HepG2 (cell line): ENCODE measurements at regions not wholly inside any gene's neighbourhood (a gene's known extent, or its start where the extent isn't known, plus 50 kb on each side); places are given as distances from the start of the nearest gene placed in this dataset.

ENCODE experiments used
- ATAC-seq: fragments of 200-7000 bp; cut with Tn5 transposase; 3 replicates; pipeline ENCODE4 v1.9.1; 2020; ENCODE audit warnings: mild to moderate bottlenecking, moderate library complexity
- BruUV-seq: library from RNA; stranded (reverse); fragments of 400-500 nt; replicated peaks from 2 replicates; lab custom pipeline; 2021; lab: Mats Ljungman, UMichigan
- CTCF ChIA-PET: fragments of 300-600 bp; formaldehyde crosslinking; extraction: SDS; loops from one replicate; lab custom pipeline; 2021; ENCODE audit warnings: low total read pairs, inconsistent platforms, low intra/inter-chr PET ratio; lab: Yijun Ruan, JAX
- POLR2A ChIA-PET: fragments of 350-600 bp; sonication (Branson Sonifier 250); formaldehyde crosslinking; loops from one replicate; lab custom pipeline; 2020; ENCODE audit warnings: antibody characterized with exemption, inconsistent platforms; lab: Yijun Ruan, JAX
- DNase-seq: peaks from one replicate; pipeline ENCODE4 v3.0.0-alpha.2; 2015; ENCODE audit warnings: low spot score
- FAIRE-seq: peaks from 3 replicates; lab custom pipeline; 2011; peaks lifted over from hg19 to GRCh38; lab: Jason Lieb, UNC
- H2AFZ ChIP-seq: one replicate; pipeline ENCODE4 v1.6.1; 2011; ENCODE audit warnings: low read length, inconsistent platforms
- H3K27ac ChIP-seq: fragments of 300-600 bp; 3 replicates; pipeline ENCODE4 v1.8.0; 2011; ENCODE audit warnings: mixed run types, mild to moderate bottlenecking, mixed read lengths, low read length, inconsistent platforms; ENCODE audit not compliant: insufficient read depth; ENCODE audit errors: extremely low read length
- H3K27me3 ChIP-seq, 2 experiments: fragments of 200-600 bp in 1 of 2; 2 replicates in 1 of 2; 3 replicates in 1 of 2; pipeline versions ENCODE4 v1.6.0 to v1.8.0; 2011; ENCODE audit warnings: low read length in 2 of 2, mild to moderate bottlenecking in 2 of 2, moderate library complexity in 2 of 2, inconsistent platforms in 1 of 2; ENCODE audit not compliant: insufficient read depth in 2 of 2, control insufficient read depth in 1 of 2
- H3K36me3 ChIP-seq, 2 experiments: fragments of 200-600 bp in 1 of 2; replicated peaks in 1 of 2; 2 replicates in 1 of 2; 3 replicates in 1 of 2; pipeline versions ENCODE4 v1.5.1 to v1.8.0; 2011; ENCODE audit warnings: low read length in 2 of 2, inconsistent platforms in 1 of 2; ENCODE audit not compliant: insufficient read depth in 2 of 2, control insufficient read depth in 1 of 2
- H3K4me1 ChIP-seq: 2 replicates; pipeline ENCODE4 v1.5.1; 2012; ENCODE audit warnings: low read length, inconsistent platforms; ENCODE audit not compliant: insufficient read depth
- H3K4me2 ChIP-seq: 2 replicates; pipeline ENCODE4 v1.6.0; 2011; ENCODE audit warnings: low read depth, low read length, inconsistent platforms
- H3K4me3 ChIP-seq, 3 experiments: fragments of 200-600 bp in 1 of 3; sonication (generic), shearing (Covaris generic) in 1 of 3; replicated peaks in 1 of 3; 2 replicates each; pipeline ENCODE4 v1.5.1; 2011 to 2016; ENCODE audit warnings: low read length in 3 of 3, inconsistent platforms in 2 of 3, low read depth in 2 of 3, mild to moderate bottlenecking in 2 of 3, control low read depth in 1 of 3, mixed read lengths in 1 of 3; ENCODE audit not compliant: insufficient read depth in 1 of 3
- H3K79me2 ChIP-seq: one replicate; pipeline ENCODE4 v1.6.1; 2011; ENCODE audit warnings: low read length, inconsistent platforms; ENCODE audit not compliant: insufficient read depth
- H3K9ac ChIP-seq: 2 replicates; pipeline ENCODE4 v1.6.0; 2011; ENCODE audit warnings: mild to moderate bottlenecking, low read depth, low read length, inconsistent platforms; ENCODE audit not compliant: insufficient read depth
- H3K9me3 ChIP-seq: 2 replicates; pipeline ENCODE4 v1.5.1; 2012; ENCODE audit warnings: mild to moderate bottlenecking, low read length
- H4K20me1 ChIP-seq: 2 replicates; pipeline ENCODE4 v1.6.0; 2011; ENCODE audit warnings: inconsistent platforms, mild to moderate bottlenecking, low read length, moderate library complexity; ENCODE audit not compliant: insufficient read depth
- ARHGAP35 ChIP-seq: sonication (generic); formaldehyde crosslinking; IDR thresholded peaks from 2 replicates; pipeline ENCODE4 v1.9.0; 2022; ENCODE audit warnings: mild to moderate bottlenecking, inconsistent platforms, moderate library complexity, missing genetic modification reagents, borderline replicate concordance
- ATF5 ChIP-seq: sonication (generic); formaldehyde crosslinking; IDR thresholded peaks from 2 replicates; pipeline ENCODE4 v1.4.0; 2020; ENCODE audit warnings: mild to moderate bottlenecking, low read depth, missing genetic modification reagents
- CEBPB ChIP-seq: IDR thresholded peaks from 2 replicates; pipeline ENCODE4 v1.6.1; 2011; ENCODE audit warnings: low read depth, low read length, improper control_type of control experiment, borderline replicate concordance
- CREM ChIP-seq, 2 experiments: sonication (generic) in 1 of 2; formaldehyde crosslinking in 1 of 2; IDR thresholded peaks; 2 replicates each; pipeline versions ENCODE4 v1.4.0 to v1.6.1; 2016 to 2020; ENCODE audit warnings: antibody characterized with exemption in 1 of 2, mild to moderate bottlenecking in 1 of 2, missing genetic modification reagents in 1 of 2
- DR1 ChIP-seq: sonication (generic); formaldehyde crosslinking; IDR thresholded peaks from 2 replicates; pipeline ENCODE4 v1.8.0; 2021; ENCODE audit warnings: mild to moderate bottlenecking, missing genetic modification reagents, inconsistent platforms
- ELK4 ChIP-seq: sonication (generic); formaldehyde crosslinking; IDR thresholded peaks from 2 replicates; pipeline ENCODE4 v1.9.0; 2021; ENCODE audit warnings: missing genetic modification reagents, borderline replicate concordance
- GLI4 ChIP-seq: sonication (generic); formaldehyde crosslinking; IDR thresholded peaks from 2 replicates; pipeline ENCODE4 v1.5.1; 2020; ENCODE audit warnings: missing genetic modification reagents, mild to moderate bottlenecking, moderate library complexity, borderline replicate concordance
- KDM2A ChIP-seq: sonication (generic); formaldehyde crosslinking; IDR thresholded peaks from 2 replicates; pipeline ENCODE4 v1.4.0; 2020; ENCODE audit warnings: low read depth, missing genetic modification reagents, borderline replicate concordance
- MIXL1 ChIP-seq: IDR thresholded peaks from 2 replicates; pipeline ENCODE4 v1.6.1; 2016
- NRL ChIP-seq: sonication (generic); formaldehyde crosslinking; IDR thresholded peaks from 2 replicates; pipeline ENCODE4 v1.5.0; 2020; ENCODE audit warnings: missing genetic modification reagents, mild to moderate bottlenecking, moderate library complexity, borderline replicate concordance
- SMARCE1 ChIP-seq: fragments of 450-650 bp; IDR thresholded peaks from 2 replicates; pipeline ENCODE4 v1.6.1; 2017; ENCODE audit warnings: borderline replicate concordance
- ZBTB37 ChIP-seq: sonication (generic); formaldehyde crosslinking; IDR thresholded peaks from 2 replicates; pipeline ENCODE4 v1.4.0; 2020; ENCODE audit warnings: mild to moderate bottlenecking, missing genetic modification reagents
- ZFP36 ChIP-seq: fragments of 150-350 bp; IDR thresholded peaks from 2 replicates; pipeline ENCODE4 v1.6.1; 2018; ENCODE audit warnings: borderline replicate concordance, low read length, low read depth; ENCODE audit not compliant: partially characterized antibody
- ZNF777 ChIP-seq: sonication (generic); formaldehyde crosslinking; IDR thresholded peaks from 2 replicates; pipeline ENCODE4 v1.4.0; 2020; ENCODE audit warnings: missing genetic modification reagents
- WGBS: methylation state at CpG from one replicate; pipeline ENCODE4 v1.1.6; 2017; ENCODE audit warnings: low lambda C conversion rate; 5-methylcytosine and 5-hydroxymethylcytosine counted together
- in situ Hi-C: cut with HindIII; loops from 2 replicates; pipeline ENCODE4 v1.10.0; 2017; ENCODE audit warnings: low pct_unique_long_range_greater_than_20kb; ENCODE audit not compliant: extremely low pct_ligation_motif_present
- intact Hi-C: fragments of 100-400 bp; cut with micrococcal nuclease; formaldehyde crosslinking; loops from one replicate; pipeline ENCODE4 v1.10.0; 2022; ENCODE audit not compliant: unreplicated experiment

- Histone ChIP-seq H3K4me2 (no peak overlapping the region), H3K79me2 (no peaks in the 10 kb centered on the region), H3K9me3 (no peaks in the 10 kb centered on the region)
- 29% methylated on average over 1 of the region's 1 CpG for WGBS
- TF ChIP-seq ARHGAP35 (CRISPR knock-in tag), result no peak
- no peak for TF ChIP-seq DR1
- no peak for TF ChIP-seq CREM (IDR thresholded peaks at IDR 0.05)
- no peak for TF ChIP-seq CREM (CRISPR knock-in tag; IDR thresholded peaks at IDR 0.05)
- TF ChIP-seq SMARCE1, result no peak
- TF ChIP-seq ZNF777 (CRISPR knock-in tag), result no peak
- TF ChIP-seq ZFP36, result no peak
- no peak for TF ChIP-seq ELK4 (CRISPR knock-in tag)
- no peak for TF ChIP-seq ZBTB37 (CRISPR knock-in tag)
- TF ChIP-seq GLI4 (CRISPR knock-in tag), result no peak
- no peak for TF ChIP-seq MIXL1
- no peak for TF ChIP-seq NRL (CRISPR knock-in tag)
- TF ChIP-seq CEBPB, result no peak
- TF ChIP-seq KDM2A (CRISPR knock-in tag), result no peak
- TF ChIP-seq ATF5 (CRISPR knock-in tag), result no peak
- TF ChIP-seq, all 625 proteins: peak for 0
- ATAC-seq (no peak), FAIRE-seq (no peak), DNase-seq (no peak)
- no peak overlapping the region for H3K27ac ChIP-seq
- H3K4me3 ChIP-seq, result no peak overlapping the region
- ChIA-PET CTCF (no interaction called here), POLR2A (no interaction called here)
- H3K4me1 ChIP-seq, result no peaks in the 10 kb centered on the region
- no peaks in the 10 kb centered on the region for H3K36me3 ChIP-seq
- H3K9ac ChIP-seq, result no peak overlapping the region
- H4K20me1 ChIP-seq, result no peaks in the 10 kb centered on the region
- in situ Hi-C loops (no loop called here), intact Hi-C loops (no loop called here)
- no TSS peak for BruUV-seq
- no peaks in the 10 kb centered on the region for H3K27me3 ChIP-seq
- H2AFZ ChIP-seq, result no peak overlapping the region
These were observed 602.5 kb downstream of the TNS3 start for GRCh38 chr7:46979439-46979838.
